HepG2 (cell line): ENCODE measurements at regions not wholly inside any gene's neighbourhood (a gene's known extent, or its start where the extent isn't known, plus 50 kb on each side); places are given as distances from the start of the nearest gene placed in this dataset.

ENCODE experiments used
- ATAC-seq: fragments of 200-7000 bp; cut with Tn5 transposase; 3 replicates; pipeline ENCODE4 v1.9.1; 2020; ENCODE audit warnings: mild to moderate bottlenecking, moderate library complexity
- BruUV-seq: library from RNA; stranded (reverse); fragments of 400-500 nt; replicated peaks from 2 replicates; lab custom pipeline; 2021; lab: Mats Ljungman, UMichigan
- CTCF ChIA-PET: fragments of 300-600 bp; formaldehyde crosslinking; extraction: SDS; loops from one replicate; lab custom pipeline; 2021; ENCODE audit warnings: low total read pairs, inconsistent platforms, low intra/inter-chr PET ratio; lab: Yijun Ruan, JAX
- POLR2A ChIA-PET: fragments of 350-600 bp; sonication (Branson Sonifier 250); formaldehyde crosslinking; loops from one replicate; lab custom pipeline; 2020; ENCODE audit warnings: antibody characterized with exemption, inconsistent platforms; lab: Yijun Ruan, JAX
- DNase-seq: peaks from one replicate; pipeline ENCODE4 v3.0.0-alpha.2; 2015; ENCODE audit warnings: low spot score
- FAIRE-seq: peaks from 3 replicates; lab custom pipeline; 2011; peaks lifted over from hg19 to GRCh38; lab: Jason Lieb, UNC
- H2AFZ ChIP-seq: one replicate; pipeline ENCODE4 v1.6.1; 2011; ENCODE audit warnings: low read length, inconsistent platforms
- H3K27ac ChIP-seq: fragments of 300-600 bp; 3 replicates; pipeline ENCODE4 v1.8.0; 2011; ENCODE audit warnings: mixed run types, mild to moderate bottlenecking, mixed read lengths, low read length, inconsistent platforms; ENCODE audit not compliant: insufficient read depth; ENCODE audit errors: extremely low read length
- H3K27me3 ChIP-seq, 2 experiments: fragments of 200-600 bp in 1 of 2; 2 replicates in 1 of 2; 3 replicates in 1 of 2; pipeline versions ENCODE4 v1.6.0 to v1.8.0; 2011; ENCODE audit warnings: low read length in 2 of 2, mild to moderate bottlenecking in 2 of 2, moderate library complexity in 2 of 2, inconsistent platforms in 1 of 2; ENCODE audit not compliant: insufficient read depth in 2 of 2, control insufficient read depth in 1 of 2
- H3K36me3 ChIP-seq, 2 experiments: fragments of 200-600 bp in 1 of 2; replicated peaks in 1 of 2; 2 replicates in 1 of 2; 3 replicates in 1 of 2; pipeline versions ENCODE4 v1.5.1 to v1.8.0; 2011; ENCODE audit warnings: low read length in 2 of 2, inconsistent platforms in 1 of 2; ENCODE audit not compliant: insufficient read depth in 2 of 2, control insufficient read depth in 1 of 2
- H3K4me1 ChIP-seq: 2 replicates; pipeline ENCODE4 v1.5.1; 2012; ENCODE audit warnings: low read length, inconsistent platforms; ENCODE audit not compliant: insufficient read depth
- H3K4me2 ChIP-seq: 2 replicates; pipeline ENCODE4 v1.6.0; 2011; ENCODE audit warnings: low read depth, low read length, inconsistent platforms
- H3K4me3 ChIP-seq, 3 experiments: fragments of 200-600 bp in 1 of 3; sonication (generic), shearing (Covaris generic) in 1 of 3; replicated peaks in 1 of 3; 2 replicates each; pipeline ENCODE4 v1.5.1; 2011 to 2016; ENCODE audit warnings: low read length in 3 of 3, inconsistent platforms in 2 of 3, low read depth in 2 of 3, mild to moderate bottlenecking in 2 of 3, control low read depth in 1 of 3, mixed read lengths in 1 of 3; ENCODE audit not compliant: insufficient read depth in 1 of 3
- H3K79me2 ChIP-seq: one replicate; pipeline ENCODE4 v1.6.1; 2011; ENCODE audit warnings: low read length, inconsistent platforms; ENCODE audit not compliant: insufficient read depth
- H3K9ac ChIP-seq: 2 replicates; pipeline ENCODE4 v1.6.0; 2011; ENCODE audit warnings: mild to moderate bottlenecking, low read depth, low read length, inconsistent platforms; ENCODE audit not compliant: insufficient read depth
- H3K9me3 ChIP-seq: 2 replicates; pipeline ENCODE4 v1.5.1; 2012; ENCODE audit warnings: mild to moderate bottlenecking, low read length
- H4K20me1 ChIP-seq: 2 replicates; pipeline ENCODE4 v1.6.0; 2011; ENCODE audit warnings: inconsistent platforms, mild to moderate bottlenecking, low read length, moderate library complexity; ENCODE audit not compliant: insufficient read depth
- GATAD2A ChIP-seq: IDR thresholded peaks from 2 replicates; pipeline ENCODE4 v1.6.1; 2016
- KDM3A ChIP-seq: IDR thresholded peaks from 2 replicates; pipeline ENCODE4 v1.6.1; 2018; ENCODE audit warnings: low read depth, missing compliant biosample characterization
- KIAA2018 ChIP-seq: sonication (generic); formaldehyde crosslinking; IDR thresholded peaks from 2 replicates; pipeline ENCODE4 v1.5.0; 2020; ENCODE audit warnings: mild to moderate bottlenecking, missing genetic modification reagents, borderline replicate concordance
- SETDB1 ChIP-seq: sonication (generic); formaldehyde crosslinking; IDR thresholded peaks from 2 replicates; pipeline ENCODE4 v1.5.1; 2020; ENCODE audit warnings: missing genetic modification reagents, mild to moderate bottlenecking, borderline replicate concordance
- SIN3B ChIP-seq: fragments of 150-350 bp; IDR thresholded peaks from 2 replicates; pipeline ENCODE4 v1.6.1; 2014; ENCODE audit warnings: low read length
- SMAD9 ChIP-seq: sonication (generic); formaldehyde crosslinking; IDR thresholded peaks from 2 replicates; pipeline ENCODE4 v1.5.1; 2020; ENCODE audit warnings: mild to moderate bottlenecking, missing genetic modification reagents
- SMC3 ChIP-seq: IDR thresholded peaks from 2 replicates; pipeline ENCODE4 v1.6.1; 2011; ENCODE audit warnings: low read length, improper control_type of control experiment
- SSRP1 ChIP-seq: IDR thresholded peaks from 2 replicates; pipeline ENCODE4 v1.6.1; 2016; ENCODE audit warnings: control low read depth
- ZBTB10 ChIP-seq: sonication (generic); formaldehyde crosslinking; IDR thresholded peaks from 2 replicates; pipeline ENCODE4 v1.4.0; 2020; ENCODE audit warnings: missing genetic modification reagents, borderline replicate concordance
- ZNF12 ChIP-seq: sonication (generic); formaldehyde crosslinking; IDR thresholded peaks from 2 replicates; pipeline ENCODE4 v1.5.0; 2020; ENCODE audit warnings: missing genetic modification reagents
- ZNF543 ChIP-seq: sonication (generic); formaldehyde crosslinking; IDR thresholded peaks from 2 replicates; pipeline ENCODE4 v1.4.0; 2020; ENCODE audit warnings: mild to moderate bottlenecking, missing genetic modification reagents
- ZNF674 ChIP-seq: sonication (generic); formaldehyde crosslinking; IDR thresholded peaks from 2 replicates; pipeline ENCODE4 v1.5.0; 2020; ENCODE audit warnings: low read depth, mild to moderate bottlenecking, missing genetic modification reagents
- WGBS: methylation state at CpG from one replicate; pipeline ENCODE4 v1.1.6; 2017; ENCODE audit warnings: low lambda C conversion rate; 5-methylcytosine and 5-hydroxymethylcytosine counted together
- in situ Hi-C: cut with HindIII; loops from 2 replicates; pipeline ENCODE4 v1.10.0; 2017; ENCODE audit warnings: low pct_unique_long_range_greater_than_20kb; ENCODE audit not compliant: extremely low pct_ligation_motif_present
- intact Hi-C: fragments of 100-400 bp; cut with micrococcal nuclease; formaldehyde crosslinking; loops from one replicate; pipeline ENCODE4 v1.10.0; 2022; ENCODE audit not compliant: unreplicated experiment
- TF ChIP-seq, protein P1 (sequence below): sonication (generic); formaldehyde crosslinking; IDR thresholded peaks from 2 replicates; pipeline ENCODE4 v1.5.0; 2020; ENCODE audit warnings: missing genetic modification reagents

GRCh38 chr2:100754951-100755350 is 65.0 kb upstream of the NPAS2 start:
- POLR2A ChIA-PET, result interaction anchor here (1.2 kb wide), 1 partner anchor 66 kb away, joined by 4 read pairs; no protein-coding TSS in a partner anchor
- FAIRE-seq (no peak), ATAC-seq (no peak), DNase-seq (no peak)
- peaks cover 0 to 32% of the 10 kb centered on the region in 2 experiments; a peak in 3 of 5 replicates for H3K27me3 ChIP-seq
- intact Hi-C loops (no loop called here), in situ Hi-C loops (no loop called here)
- BruUV-seq, result no TSS peak
- H3K9me3 ChIP-seq, result no peaks in the 10 kb centered on the region
- CTCF ChIA-PET, result no interaction called here
- whole genome bisulfite sequencing, result 42% methylated on average over 4 of the region's 4 CpGs
- H4K20me1 ChIP-seq, result no peaks in the 10 kb centered on the region
- H3K27ac ChIP-seq, result no peak overlapping the region
- no peaks in the 10 kb centered on the region for H3K36me3 ChIP-seq
- H3K4me3 ChIP-seq, result no peak overlapping the region
- no peak overlapping the region for H3K4me2 ChIP-seq
- H3K79me2 ChIP-seq, result no peaks in the 10 kb centered on the region
- no peak overlapping the region for H2AFZ ChIP-seq
- peaks cover 37% of the 10 kb centered on the region for H3K4me1 ChIP-seq
- no peak for TF ChIP-seq SSRP1 (CRISPR knock-in tag)
- TF ChIP-seq ZNF674, result no peak
- TF ChIP-seq GATAD2A (CRISPR knock-in tag), result no peak
- no peak for TF ChIP-seq ZNF12 (CRISPR knock-in tag)
- no peak for TF ChIP-seq SIN3B
- TF ChIP-seq SETDB1 (CRISPR knock-in tag), result no peak
- TF ChIP-seq SMAD9 (CRISPR knock-in tag), result no peak
- no peak for TF ChIP-seq ZBTB10 (CRISPR knock-in tag)
- TF ChIP-seq KDM3A (CRISPR knock-in tag), result no peak
- TF ChIP-seq, protein P1, sequence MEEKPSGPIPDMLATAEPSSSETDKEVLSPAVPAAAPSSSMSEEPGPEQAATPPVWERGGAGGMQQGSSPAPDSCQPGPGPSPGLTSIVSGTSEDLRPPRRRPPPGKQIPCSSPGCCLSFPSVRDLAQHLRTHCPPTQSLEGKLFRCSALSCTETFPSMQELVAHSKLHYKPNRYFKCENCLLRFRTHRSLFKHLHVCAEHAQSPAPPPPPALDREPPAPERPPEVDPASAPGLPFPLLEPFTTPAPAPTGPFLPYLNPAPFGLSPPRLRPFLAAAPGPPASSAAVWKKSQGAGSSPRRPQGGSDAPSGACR (CRISPR knock-in tag), result no peak
- TF ChIP-seq ZNF543 (CRISPR knock-in tag), result no peak
- TF ChIP-seq KIAA2018 (CRISPR knock-in tag), result no peak
- TF ChIP-seq SMC3, result no peak
- H3K9ac ChIP-seq, result no peak overlapping the region
